IMR-90 (cell line): ENCODE measurements at regions not wholly inside any gene's neighbourhood (a gene's known extent, or its start where the extent isn't known, plus 50 kb on each side); places are given as distances from the start of the nearest gene placed in this dataset.

ENCODE experiments used
- CTCF ChIP-seq: conservative IDR thresholded peaks from 2 replicates; pipeline ENCODE4 v1.5.1; 2012; ENCODE audit warnings: mild to moderate bottlenecking, low read depth, low read length, improper control_type of control experiment
- POLR2A ChIP-seq: IDR thresholded peaks from 2 replicates; pipeline ENCODE4 v1.6.1; 2012; ENCODE audit warnings: mild to moderate bottlenecking, low read depth, low read length
- TF ChIP-seq, protein P1 (sequence below): fragments of 150-350 bp; IDR thresholded peaks from 2 replicates; pipeline ENCODE4 v1.6.1; 2017; ENCODE audit warnings: mild to moderate bottlenecking, antibody characterized with exemption, low read length, low read depth

DNA sequence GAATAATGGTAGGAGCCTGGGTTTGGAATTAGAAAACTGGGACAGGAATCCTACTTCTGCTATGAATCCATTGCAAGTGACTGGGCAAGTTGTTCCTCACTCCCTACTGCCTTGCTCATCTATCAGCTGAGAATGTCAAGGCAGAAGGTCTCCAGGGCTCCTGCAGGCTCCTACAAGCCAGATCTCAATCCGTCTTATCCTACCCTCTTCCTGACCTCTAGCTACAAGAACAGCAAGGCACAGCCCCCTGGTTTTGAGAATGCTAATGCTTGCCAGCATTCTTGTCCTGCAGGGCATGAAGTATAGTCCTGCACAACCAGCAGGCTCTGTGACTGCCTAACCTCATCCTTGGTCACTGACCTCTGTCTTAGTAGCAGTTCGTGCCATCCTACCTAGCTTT, 141.9 kb upstream of the TNP1 start:
- TF ChIP-seq POLR2A (no peak), CTCF (no peak)
- TF ChIP-seq, protein P1, sequence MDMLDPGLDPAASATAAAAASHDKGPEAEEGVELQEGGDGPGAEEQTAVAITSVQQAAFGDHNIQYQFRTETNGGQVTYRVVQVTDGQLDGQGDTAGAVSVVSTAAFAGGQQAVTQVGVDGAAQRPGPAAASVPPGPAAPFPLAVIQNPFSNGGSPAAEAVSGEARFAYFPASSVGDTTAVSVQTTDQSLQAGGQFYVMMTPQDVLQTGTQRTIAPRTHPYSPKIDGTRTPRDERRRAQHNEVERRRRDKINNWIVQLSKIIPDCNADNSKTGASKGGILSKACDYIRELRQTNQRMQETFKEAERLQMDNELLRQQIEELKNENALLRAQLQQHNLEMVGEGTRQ: no peak
